Hematopoietic multipotent progenitor cell treated with erythropoietin and hydrocortisone succinate and interleukin-3 and kit ligand, for 6 days (in vitro differentiated cells): ENCODE measurements at regions not wholly inside any gene's neighbourhood (a gene's known extent, or its start where the extent isn't known, plus 50 kb on each side); places are given as distances from the start of the nearest gene placed in this dataset.
"Not testable (repeated sequence)": the region's sequence is repeated elsewhere in the genome, so short reads cannot be mapped to it uniquely, and the experiment has no call there.

Experiments
- DNase-seq: peaks from one replicate; pipeline ENCODE4 v3.0.0-alpha.2; 2015

- no peak for DNase-seq
Observed at GRCh38 chr10:64090865-64091264, 569.7 kb downstream of the REEP3 start.

GRCh38 chr10:64091897-64092296 is 570.7 kb downstream of the REEP3 start:
- peak; percentile 22 for DNase-seq

- no peak for DNase-seq
Observed at GRCh38 chr10:64093304-64093703, 572.1 kb downstream of the REEP3 start.

- no peak for DNase-seq
Observed at GRCh38 chr10:64093946-64094535, 572.8 kb downstream of the REEP3 start.

DNA sequence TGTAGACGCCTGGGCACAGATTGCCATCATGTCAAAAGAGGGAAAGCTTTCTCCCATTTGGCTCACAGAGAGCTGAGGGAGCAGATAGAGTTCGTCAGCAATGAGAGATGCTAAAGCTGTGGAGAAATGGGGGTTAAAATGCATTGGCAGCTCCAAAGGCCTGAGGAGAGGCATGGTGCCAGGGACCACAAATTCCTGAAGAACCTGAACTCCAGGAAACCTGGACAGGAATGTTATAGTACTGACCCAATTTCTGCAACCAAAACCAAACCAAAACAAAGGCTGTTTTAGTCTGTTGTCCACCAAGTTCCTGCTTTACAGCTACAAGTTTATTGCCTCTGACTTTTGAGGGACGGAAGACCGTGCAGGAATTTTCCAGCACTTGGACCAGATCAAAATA is 575.7 kb downstream of the REEP3 start:
- no peak for DNase-seq

- no peak for DNase-seq
Observed at GRCh38 chr10:64097391-64098122, 576.4 kb downstream of the REEP3 start.

- no peak for DNase-seq
Observed at GRCh38 chr10:64098994-64099393, 577.8 kb downstream of the REEP3 start.

DNA sequence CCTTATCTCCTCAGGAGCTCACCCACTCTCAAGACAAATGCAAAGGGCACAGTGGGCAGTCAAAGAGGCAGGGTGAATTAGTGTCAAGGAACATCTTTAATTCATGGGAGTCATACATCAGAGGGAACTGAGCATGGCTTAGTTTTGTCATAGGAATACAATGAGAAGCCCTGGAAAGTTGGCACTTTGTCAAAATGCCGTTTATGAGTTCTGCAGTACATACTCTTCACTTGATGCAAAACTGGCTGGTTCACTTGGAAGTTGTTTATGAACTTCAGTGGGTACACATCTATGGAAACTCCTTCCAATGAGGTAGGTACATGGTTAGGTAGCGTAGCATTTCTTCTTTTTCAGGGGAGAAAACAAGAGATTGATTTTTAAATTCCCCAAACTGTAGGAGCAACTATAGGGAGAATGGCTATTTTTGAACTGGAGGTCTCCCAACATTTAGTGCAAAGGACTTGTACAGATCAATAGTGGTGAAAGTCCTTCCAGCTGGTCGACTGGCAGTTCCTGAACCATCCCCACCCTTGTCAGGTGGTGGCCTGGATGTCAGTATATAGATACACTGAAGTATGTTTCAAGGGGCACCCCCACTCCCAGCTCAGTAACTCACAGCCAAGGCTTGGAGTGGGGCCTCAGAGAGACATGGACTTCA is 580.5 kb downstream of the REEP3 start:
- DNase-seq: no peak

DNA sequence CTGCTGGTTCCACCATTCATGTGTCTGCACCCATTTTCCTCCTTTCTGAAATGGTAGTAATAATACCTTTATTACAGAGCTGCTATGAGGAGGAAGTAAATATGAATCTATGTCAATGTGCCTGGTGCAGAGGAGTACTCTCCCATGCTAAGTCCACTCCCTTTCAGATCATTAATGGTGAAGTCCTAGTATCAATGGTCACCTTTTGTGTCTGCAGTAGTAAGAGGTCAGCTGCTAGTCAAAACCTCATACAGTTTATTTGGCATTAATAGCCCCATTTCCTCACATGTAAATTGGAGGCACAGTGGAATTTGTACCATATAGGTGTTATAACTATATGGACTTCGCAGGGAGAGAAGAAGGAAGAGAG is 581.0 kb downstream of the REEP3 start:
- DNase-seq: no peak

DNA sequence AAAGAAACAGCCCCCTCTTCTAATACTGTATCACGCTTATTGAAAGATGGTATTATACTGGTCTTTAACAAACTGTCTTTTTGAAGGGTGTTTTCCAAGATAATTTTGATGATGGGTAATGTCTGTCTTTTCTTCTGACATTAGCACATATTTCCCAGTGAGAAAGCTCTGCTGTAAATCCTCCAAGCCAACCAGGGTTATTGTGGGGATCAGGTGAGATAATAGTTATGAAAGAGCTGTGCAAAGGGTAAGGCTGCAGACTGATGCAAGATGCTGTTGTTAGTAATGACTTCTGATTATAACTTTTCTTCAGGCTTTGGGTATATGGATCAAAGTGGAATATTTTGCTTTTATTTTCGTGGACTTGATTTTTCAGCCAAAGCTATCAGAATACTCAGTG is 581.7 kb downstream of the REEP3 start:
- no peak for DNase-seq

GRCh38 chr10:64103750-64104470 is 582.7 kb downstream of the REEP3 start:
- no peak for DNase-seq

- no peak for DNase-seq
Observed at GRCh38 chr10:64109926-64110495, 588.8 kb downstream of the REEP3 start.

- no peak for DNase-seq
Observed at GRCh38 chr10:64112701-64113355, 591.6 kb downstream of the REEP3 start.

DNA sequence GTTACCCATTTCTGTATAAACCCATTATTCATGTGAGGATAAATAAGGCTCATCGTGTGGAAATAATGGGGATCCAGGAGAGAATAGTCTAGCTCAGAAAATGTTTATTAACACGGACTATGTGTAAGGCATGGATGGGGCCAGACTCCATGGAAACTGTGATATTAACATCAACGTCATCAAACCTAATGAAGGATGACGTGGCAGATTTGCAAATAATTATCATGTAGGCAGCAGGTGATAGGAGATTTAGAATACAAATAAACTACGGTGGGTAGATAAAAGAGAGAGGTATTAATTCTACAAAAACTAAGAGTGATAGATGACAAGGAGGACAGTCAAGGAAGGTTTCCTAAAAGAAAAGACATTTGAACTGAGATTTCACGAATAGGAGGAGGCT is 592.2 kb downstream of the REEP3 start:
- DNase-seq: no peak

- DNase-seq: no peak
Observed at GRCh38 chr10:64113792-64114191, 592.6 kb downstream of the REEP3 start.

- DNase-seq: no peak
Observed at GRCh38 chr10:64115471-64115870, 594.3 kb downstream of the REEP3 start.

- DNase-seq: peak; percentile 36
Observed at GRCh38 chr10:64115908-64116643, 594.9 kb downstream of the REEP3 start.

DNA sequence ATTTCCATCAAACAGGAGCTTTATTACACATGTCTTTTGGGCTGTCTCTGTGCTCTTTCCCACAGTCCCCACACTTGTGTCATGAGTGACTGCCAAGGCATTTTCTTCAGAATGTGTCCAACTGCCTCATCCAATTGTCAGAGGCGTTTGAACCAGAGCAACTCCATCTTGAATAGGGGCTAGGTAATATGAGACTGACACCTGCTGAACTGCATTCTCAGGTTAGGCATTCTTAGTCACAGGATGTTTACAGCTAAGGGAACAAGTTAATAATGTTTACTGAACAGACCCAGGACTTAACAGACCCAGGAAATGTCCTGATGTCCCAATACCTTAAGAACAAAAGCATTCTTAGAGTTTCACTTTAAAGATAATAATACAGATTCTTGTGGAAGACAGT is 595.5 kb downstream of the REEP3 start:
- DNase-seq: no peak

- DNase-seq: no peak
Observed at GRCh38 chr10:64118736-64119135, 597.5 kb downstream of the REEP3 start.

DNA sequence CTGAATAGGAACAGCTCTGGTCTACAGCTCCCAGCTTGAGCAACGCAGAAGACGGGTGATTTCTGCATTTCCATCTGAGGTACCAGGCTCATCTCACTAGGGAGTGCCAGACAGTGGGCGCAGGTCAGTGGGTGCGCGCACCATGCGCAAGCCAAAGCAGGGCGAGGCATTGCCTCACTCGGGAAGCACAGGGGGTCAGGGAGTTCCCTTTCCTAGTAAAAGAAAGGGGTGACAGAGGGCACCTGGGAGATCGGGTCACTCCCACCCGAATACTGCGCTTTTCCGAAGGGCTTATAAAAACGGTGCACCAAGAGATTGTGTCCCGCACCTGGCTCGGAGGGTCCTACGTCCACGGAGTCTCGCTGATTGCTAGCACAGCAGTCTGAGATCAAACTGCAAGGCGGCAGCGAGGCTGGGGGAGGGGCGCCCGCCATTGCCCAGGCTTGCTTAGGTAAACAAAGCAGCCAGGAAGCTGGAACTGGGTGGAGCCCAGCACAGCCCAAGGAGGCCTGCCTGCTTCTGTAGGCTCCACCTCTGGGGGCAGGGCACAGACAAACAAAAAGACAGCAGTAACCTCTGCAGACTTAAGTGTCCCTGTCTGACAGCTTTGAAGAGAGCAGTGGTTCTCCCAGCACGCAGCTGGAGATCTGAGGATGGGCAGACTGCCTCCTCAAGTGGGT is 599.2 kb downstream of the REEP3 start:
- not testable (repeated sequence) for DNase-seq

DNA sequence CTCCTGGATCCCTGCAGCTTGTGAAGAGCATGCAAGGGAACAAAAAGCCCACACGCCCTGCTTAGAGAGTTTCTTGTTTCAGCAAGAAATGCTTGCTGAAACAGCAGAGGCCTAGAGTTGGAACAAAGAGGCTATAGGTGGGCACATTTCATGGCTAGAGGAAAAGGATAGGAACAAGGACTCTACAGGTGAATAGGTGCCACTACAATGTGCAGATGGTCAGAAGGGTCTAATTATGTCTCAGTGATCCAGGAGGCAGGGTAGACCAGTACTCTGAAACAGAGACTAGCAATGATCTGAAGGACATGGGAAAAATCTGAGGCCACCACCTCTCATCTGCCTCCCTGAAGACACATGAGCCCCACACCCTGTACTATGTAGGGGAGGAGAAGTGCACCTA is 609.0 kb downstream of the REEP3 start:
- DNase-seq: no peak
